ENCODE measurements at regions not wholly inside any gene's neighbourhood (a gene's known extent, or its start where the extent isn't known, plus 50 kb on each side); places are given as distances from the start of the nearest gene placed in this dataset.

DNA sequence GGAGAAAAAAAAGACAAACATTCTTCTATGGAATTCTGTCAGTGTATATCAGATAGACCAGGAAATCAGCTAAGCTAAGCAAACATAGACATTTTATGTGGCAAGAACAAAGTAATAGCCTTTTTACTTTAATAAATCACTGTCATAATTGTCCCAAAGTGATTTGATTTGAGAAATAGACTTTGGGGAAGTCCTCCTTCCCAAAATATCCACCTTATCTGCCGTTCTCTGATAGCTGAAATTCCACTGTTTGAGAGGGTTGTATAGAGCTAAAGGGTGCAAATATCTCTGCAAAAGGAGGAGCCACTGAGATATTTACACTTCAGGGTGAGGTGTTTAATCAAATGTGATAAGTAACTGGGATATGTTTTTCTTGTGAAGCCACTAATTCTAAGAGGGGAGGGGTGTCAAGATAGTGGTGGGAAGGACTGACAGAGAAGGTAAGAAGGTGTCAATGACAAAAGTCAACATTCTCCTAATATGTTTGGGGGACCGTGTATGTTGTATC is 544.4 kb upstream of the JAG1 start:
- Histone ChIP-seq H3K9me3 (ENCODE audit: insufficient read depth, low read depth, low read length) (no peaks in the 10 kb centered on the region), H4K20me1 (ENCODE audit: insufficient read depth, low read length) (no peaks in the 10 kb centered on the region), H3K27ac (ENCODE audit: low read depth, low read length) (no peak overlapping the region), H3K79me2 (ENCODE audit: insufficient read depth, low read length) (no peaks in the 10 kb centered on the region), H3K4me3 (ENCODE audit: insufficient read depth, low read depth, low read length) (no peak overlapping the region), H3K27me3 (ENCODE audit: insufficient read depth, low read length) (no peaks in the 10 kb centered on the region), H3K4me2 (ENCODE audit: low read length) (no peak overlapping the region), H3K9ac (ENCODE audit: low read length) (no peak overlapping the region), H3K36me3 (ENCODE audit: insufficient read depth, low read length) (no peaks in the 10 kb centered on the region), H3K4me1 (ENCODE audit: insufficient read depth, low read length) (peaks cover 16% of the 10 kb centered on the region), H2AFZ (ENCODE audit: low read depth, low read length) (no peak overlapping the region)
- Mint-ChIP-seq H3K4me1 (ENCODE audit: low read depth, unreplicated experiment) (peaks cover 29% of the 10 kb centered on the region), H3K27me3 (ENCODE audit: low read depth, unreplicated experiment) (no peaks in the 10 kb centered on the region), H3K4me3 (ENCODE audit: unreplicated experiment) (no peak overlapping the region), H3K27ac (ENCODE audit: unreplicated experiment) (no peak overlapping the region), H3K9me3 (ENCODE audit: unreplicated experiment) (no peaks in the 10 kb centered on the region), H3K36me3 (ENCODE audit: low read depth, unreplicated experiment) (no peaks in the 10 kb centered on the region)
- no peak for TF ChIP-seq EZH2 (IDR thresholded peaks at IDR 0.05; ENCODE audit: insufficient read depth, low read length)
- TF ChIP-seq, protein P1, sequence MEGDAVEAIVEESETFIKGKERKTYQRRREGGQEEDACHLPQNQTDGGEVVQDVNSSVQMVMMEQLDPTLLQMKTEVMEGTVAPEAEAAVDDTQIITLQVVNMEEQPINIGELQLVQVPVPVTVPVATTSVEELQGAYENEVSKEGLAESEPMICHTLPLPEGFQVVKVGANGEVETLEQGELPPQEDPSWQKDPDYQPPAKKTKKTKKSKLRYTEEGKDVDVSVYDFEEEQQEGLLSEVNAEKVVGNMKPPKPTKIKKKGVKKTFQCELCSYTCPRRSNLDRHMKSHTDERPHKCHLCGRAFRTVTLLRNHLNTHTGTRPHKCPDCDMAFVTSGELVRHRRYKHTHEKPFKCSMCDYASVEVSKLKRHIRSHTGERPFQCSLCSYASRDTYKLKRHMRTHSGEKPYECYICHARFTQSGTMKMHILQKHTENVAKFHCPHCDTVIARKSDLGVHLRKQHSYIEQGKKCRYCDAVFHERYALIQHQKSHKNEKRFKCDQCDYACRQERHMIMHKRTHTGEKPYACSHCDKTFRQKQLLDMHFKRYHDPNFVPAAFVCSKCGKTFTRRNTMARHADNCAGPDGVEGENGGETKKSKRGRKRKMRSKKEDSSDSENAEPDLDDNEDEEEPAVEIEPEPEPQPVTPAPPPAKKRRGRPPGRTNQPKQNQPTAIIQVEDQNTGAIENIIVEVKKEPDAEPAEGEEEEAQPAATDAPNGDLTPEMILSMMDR (IDR thresholded peaks at IDR 0.05; ENCODE audit: insufficient read depth, low read depth, low read length): no peak
- no peak for DNase-seq (ENCODE audit: low read depth)
- FAIRE-seq: no peak

DNA sequence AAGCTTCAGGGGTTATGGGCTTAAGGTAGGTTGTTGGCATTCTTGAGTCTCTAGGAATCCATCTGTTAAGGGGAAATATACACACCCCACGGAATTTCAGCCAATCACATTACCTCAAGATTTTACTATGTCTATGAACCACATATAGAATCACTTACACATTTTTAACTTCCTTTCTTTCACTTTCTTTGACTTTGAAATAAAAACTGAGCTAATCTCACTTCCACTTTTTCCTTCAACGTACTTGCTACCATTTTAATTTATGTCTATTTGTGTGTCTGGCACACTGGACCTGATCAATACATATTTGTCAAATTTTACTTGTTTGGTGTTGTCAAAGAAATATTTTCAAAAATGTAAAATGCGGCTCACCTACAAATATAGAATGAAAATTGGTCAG is 545.4 kb upstream of the JAG1 start:
- Histone ChIP-seq H3K36me3 (ENCODE audit: insufficient read depth, low read length) (no peaks in the 10 kb centered on the region), H3K79me2 (ENCODE audit: insufficient read depth, low read length) (no peaks in the 10 kb centered on the region), H3K27me3 (ENCODE audit: insufficient read depth, low read length) (no peaks in the 10 kb centered on the region), H3K4me1 (ENCODE audit: insufficient read depth, low read length) (peaks cover 16% of the 10 kb centered on the region), H3K4me2 (ENCODE audit: low read length) (no peak overlapping the region), H3K27ac (ENCODE audit: low read depth, low read length) (no peak overlapping the region), H4K20me1 (ENCODE audit: insufficient read depth, low read length) (no peaks in the 10 kb centered on the region), H2AFZ (ENCODE audit: low read depth, low read length) (no peak overlapping the region), H3K9me3 (ENCODE audit: insufficient read depth, low read depth, low read length) (no peaks in the 10 kb centered on the region), H3K4me3 (ENCODE audit: insufficient read depth, low read depth, low read length) (no peak overlapping the region), H3K9ac (ENCODE audit: low read length) (no peak overlapping the region)
- no peaks in the 10 kb centered on the region for H3K27me3 Mint-ChIP-seq (ENCODE audit: low read depth, unreplicated experiment)
- H3K36me3 Mint-ChIP-seq (ENCODE audit: low read depth, unreplicated experiment): no peaks in the 10 kb centered on the region
- no peak overlapping the region for H3K4me3 Mint-ChIP-seq (ENCODE audit: unreplicated experiment)
- H3K4me1 Mint-ChIP-seq (ENCODE audit: low read depth, unreplicated experiment): peaks cover 28% of the 10 kb centered on the region
- H3K9me3 Mint-ChIP-seq (ENCODE audit: unreplicated experiment): no peaks in the 10 kb centered on the region
- FAIRE-seq (no peak), DNase-seq (ENCODE audit: low read depth) (no peak)
- no peak for TF ChIP-seq EZH2 (IDR thresholded peaks at IDR 0.05; ENCODE audit: insufficient read depth, low read length)
- TF ChIP-seq, protein P1 (IDR thresholded peaks at IDR 0.05; ENCODE audit: insufficient read depth, low read depth, low read length): no peak
- H3K27ac Mint-ChIP-seq (ENCODE audit: unreplicated experiment): no peak overlapping the region

DNA sequence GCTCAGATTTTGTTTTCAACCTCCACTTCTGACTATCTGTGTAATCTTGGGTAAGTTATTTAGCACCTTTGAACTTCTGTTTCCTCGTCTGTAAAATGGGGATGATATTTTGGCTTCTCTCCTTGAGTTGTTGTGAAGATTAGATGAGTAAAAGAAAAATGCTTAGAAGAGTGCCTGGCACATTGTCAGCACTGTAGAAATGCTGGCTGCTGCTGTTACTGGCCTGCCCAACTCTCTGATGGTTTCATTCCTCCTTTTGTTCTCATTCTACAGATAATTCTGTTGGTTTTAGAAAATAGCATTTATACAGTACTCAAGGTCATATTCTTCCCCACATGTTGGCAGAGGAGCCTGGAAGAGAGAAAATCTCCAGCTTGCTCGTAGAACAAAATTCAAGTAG is 547.2 kb upstream of the JAG1 start:
- no peaks in the 10 kb centered on the region for H3K36me3 Mint-ChIP-seq (ENCODE audit: low read depth, unreplicated experiment)
- Histone ChIP-seq H3K27ac (ENCODE audit: low read depth, low read length) (no peak overlapping the region), H3K9me3 (ENCODE audit: insufficient read depth, low read depth, low read length) (no peaks in the 10 kb centered on the region), H4K20me1 (ENCODE audit: insufficient read depth, low read length) (no peaks in the 10 kb centered on the region), H3K4me1 (ENCODE audit: insufficient read depth, low read length) (peaks cover 16% of the 10 kb centered on the region), H3K27me3 (ENCODE audit: insufficient read depth, low read length) (no peaks in the 10 kb centered on the region), H3K4me2 (ENCODE audit: low read length) (no peak overlapping the region), H2AFZ (ENCODE audit: low read depth, low read length) (no peak overlapping the region), H3K79me2 (ENCODE audit: insufficient read depth, low read length) (no peaks in the 10 kb centered on the region), H3K36me3 (ENCODE audit: insufficient read depth, low read length) (no peaks in the 10 kb centered on the region), H3K9ac (ENCODE audit: low read length) (no peak overlapping the region), H3K4me3 (ENCODE audit: insufficient read depth, low read depth, low read length) (no peak overlapping the region)
- DNase-seq (ENCODE audit: low read depth): no peak
- TF ChIP-seq, protein P1 (IDR thresholded peaks at IDR 0.05; ENCODE audit: insufficient read depth, low read depth, low read length): no peak
- TF ChIP-seq EZH2 (IDR thresholded peaks at IDR 0.05; ENCODE audit: insufficient read depth, low read length): no peak
- no peaks in the 10 kb centered on the region for H3K27me3 Mint-ChIP-seq (ENCODE audit: low read depth, unreplicated experiment)
- no peak overlapping the region for H3K4me3 Mint-ChIP-seq (ENCODE audit: unreplicated experiment)
- peaks cover 3% of the 10 kb centered on the region for H3K9me3 Mint-ChIP-seq (ENCODE audit: unreplicated experiment)
- peaks cover 21% of the 10 kb centered on the region for H3K4me1 Mint-ChIP-seq (ENCODE audit: low read depth, unreplicated experiment)
- H3K27ac Mint-ChIP-seq (ENCODE audit: unreplicated experiment): no peak overlapping the region
- FAIRE-seq: no peak
